ENCODE measurements at regions not wholly inside any gene's neighbourhood (a gene's known extent, or its start where the extent isn't known, plus 50 kb on each side); places are given as distances from the start of the nearest gene placed in this dataset.

GRCh38 chr2:7660816-7661215 lies 743.6 kb downstream of the RNF144A start:
- TF ChIP-seq POLR2AphosphoS5 (IDR thresholded peaks at IDR 0.05): no peak
- TF ChIP-seq, protein P1, sequence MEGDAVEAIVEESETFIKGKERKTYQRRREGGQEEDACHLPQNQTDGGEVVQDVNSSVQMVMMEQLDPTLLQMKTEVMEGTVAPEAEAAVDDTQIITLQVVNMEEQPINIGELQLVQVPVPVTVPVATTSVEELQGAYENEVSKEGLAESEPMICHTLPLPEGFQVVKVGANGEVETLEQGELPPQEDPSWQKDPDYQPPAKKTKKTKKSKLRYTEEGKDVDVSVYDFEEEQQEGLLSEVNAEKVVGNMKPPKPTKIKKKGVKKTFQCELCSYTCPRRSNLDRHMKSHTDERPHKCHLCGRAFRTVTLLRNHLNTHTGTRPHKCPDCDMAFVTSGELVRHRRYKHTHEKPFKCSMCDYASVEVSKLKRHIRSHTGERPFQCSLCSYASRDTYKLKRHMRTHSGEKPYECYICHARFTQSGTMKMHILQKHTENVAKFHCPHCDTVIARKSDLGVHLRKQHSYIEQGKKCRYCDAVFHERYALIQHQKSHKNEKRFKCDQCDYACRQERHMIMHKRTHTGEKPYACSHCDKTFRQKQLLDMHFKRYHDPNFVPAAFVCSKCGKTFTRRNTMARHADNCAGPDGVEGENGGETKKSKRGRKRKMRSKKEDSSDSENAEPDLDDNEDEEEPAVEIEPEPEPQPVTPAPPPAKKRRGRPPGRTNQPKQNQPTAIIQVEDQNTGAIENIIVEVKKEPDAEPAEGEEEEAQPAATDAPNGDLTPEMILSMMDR (IDR thresholded peaks at IDR 0.05; ENCODE audit: poor library complexity, severe bottlenecking): no peak
- no peak for TF ChIP-seq TAF1 (IDR thresholded peaks at IDR 0.05; ENCODE audit: low read depth)

All from neural cell (in vitro differentiated cells).